Mucosa of descending colon (tissue), 3 donors: ENCODE measurements at regions not wholly inside any gene's neighbourhood (a gene's known extent, or its start where the extent isn't known, plus 50 kb on each side); places are given as distances from the start of the nearest gene placed in this dataset.

Experiments
- ATAC-seq: fragments of 200-7000 bp; cut with Tn5 transposase; one replicate; pipeline ENCODE4 v1.9.1; 2020; ENCODE audit warnings: mild to moderate bottlenecking, moderate library complexity
- DNase-seq, 3 donors: peaks; one replicate each; pipeline ENCODE4 v3.0.0-alpha.2; 2020
- H3K36me3 ChIP-seq: fragments of 200-600 bp; one replicate; pipeline ENCODE4 v1.8.0; 2021; ENCODE audit warnings: low read depth, mild to moderate bottlenecking
- H3K4me1 ChIP-seq: fragments of 200-600 bp; one replicate; pipeline ENCODE4 v1.8.0; 2021; ENCODE audit warnings: low read depth, mild to moderate bottlenecking
- H3K4me3 ChIP-seq: fragments of 200-600 bp; one replicate; pipeline ENCODE4 v1.8.0; 2021; ENCODE audit warnings: mild to moderate bottlenecking
- H3K9me3 ChIP-seq: fragments of 200-600 bp; one replicate; pipeline ENCODE4 v1.8.0; 2021; ENCODE audit warnings: mild to moderate bottlenecking
- CTCF ChIP-seq: fragments of 200-600 bp; IDR thresholded peaks from one replicate; pipeline ENCODE4 v1.8.0; 2022; ENCODE audit warnings: antibody characterized with exemption, mild to moderate bottlenecking
- intact Hi-C, 2 donors: fragments of 100-400 bp; cut with DNase I in 1 of 2; cut with micrococcal nuclease in 1 of 2; formaldehyde crosslinking; loops; one replicate each; pipeline versions ENCODE4 v1.11.0 to v1.11.1; 2022; cut with DNase I, micrococcal nuclease
- donor health status: DM: no; HTN: no; CAD: no; lungs with moderate emphysema.
- donor health status: DM: no; HTN: no; CAD: no.
- donor health status: DM: no; HTN: yes; CAD: no.

DNA sequence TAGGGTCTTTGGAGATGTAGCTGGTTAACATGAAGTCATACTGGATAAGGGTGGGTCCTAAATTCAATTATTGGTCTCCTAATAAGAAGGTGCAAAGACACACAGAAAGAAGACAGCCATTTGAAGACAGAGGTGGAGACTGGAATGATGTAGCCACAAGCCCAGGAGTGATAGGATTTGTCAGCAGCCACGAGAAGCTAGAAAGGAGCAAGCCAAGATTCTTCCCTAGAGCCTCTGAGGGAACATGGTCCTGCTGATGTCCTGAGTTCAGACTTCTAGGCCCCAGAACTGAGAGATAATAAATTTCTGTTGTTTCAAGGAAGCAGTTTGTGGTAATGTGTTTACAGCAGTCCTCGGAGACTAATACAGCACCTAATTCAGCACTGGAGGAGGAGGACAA lies 203.3 kb upstream of the SRRM4 start:
- TF ChIP-seq CTCF = no peak
- DNase-seq = no peak
- Histone ChIP-seq H3K4me3 (no peak overlapping the region), H3K36me3 (no peaks in the 10 kb centered on the region), H3K9me3 (no peaks in the 10 kb centered on the region), H3K4me1 (no peaks in the 10 kb centered on the region)
- intact Hi-C loops = no loop called here
- ATAC-seq = no peak

DNA sequence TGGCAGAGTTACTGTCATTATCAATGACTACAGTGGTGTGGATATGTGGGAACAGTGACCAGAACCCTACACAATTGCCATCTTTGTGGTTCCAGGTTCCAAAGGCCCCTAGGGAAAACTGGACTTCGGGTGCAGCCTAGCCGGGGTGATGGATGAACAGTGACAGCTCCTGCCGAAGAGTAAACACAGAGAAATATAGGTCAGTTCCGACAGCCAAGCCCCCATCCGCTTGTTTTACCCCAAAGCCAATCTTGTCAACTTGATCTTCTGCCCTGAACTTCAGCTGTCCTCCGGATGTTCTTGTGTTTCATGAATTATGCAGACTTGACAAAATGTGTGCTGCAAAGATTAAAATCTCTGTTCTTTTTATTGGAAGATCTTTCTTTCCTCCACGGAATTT lies 200.4 kb upstream of the SRRM4 start:
- H3K4me1 ChIP-seq = no peaks in the 10 kb centered on the region
- ATAC-seq (no peak), DNase-seq (no peak)
- H3K36me3 ChIP-seq = no peaks in the 10 kb centered on the region
- H3K4me3 ChIP-seq = no peak overlapping the region
- H3K9me3 ChIP-seq = no peaks in the 10 kb centered on the region
- intact Hi-C loops = no loop called here
- TF ChIP-seq CTCF = no peak

GRCh38 chr12:118781692-118782091 lies 199.6 kb upstream of the SRRM4 start:
- Histone ChIP-seq H3K4me1 (no peaks in the 10 kb centered on the region), H3K36me3 (no peaks in the 10 kb centered on the region), H3K4me3 (no peak overlapping the region), H3K9me3 (no peaks in the 10 kb centered on the region)
- no peak for TF ChIP-seq CTCF
- intact Hi-C loops = no loop called here
- no peak for DNase-seq
- no peak for ATAC-seq

GRCh38 chr12:118783703-118784102 lies 197.6 kb upstream of the SRRM4 start:
- TF ChIP-seq CTCF = no peak
- Histone ChIP-seq H3K36me3 (no peaks in the 10 kb centered on the region), H3K4me3 (no peak overlapping the region), H3K9me3 (no peaks in the 10 kb centered on the region), H3K4me1 (no peaks in the 10 kb centered on the region)
- ATAC-seq (no peak), DNase-seq (no peak)
- intact Hi-C loops = no loop called here

DNA sequence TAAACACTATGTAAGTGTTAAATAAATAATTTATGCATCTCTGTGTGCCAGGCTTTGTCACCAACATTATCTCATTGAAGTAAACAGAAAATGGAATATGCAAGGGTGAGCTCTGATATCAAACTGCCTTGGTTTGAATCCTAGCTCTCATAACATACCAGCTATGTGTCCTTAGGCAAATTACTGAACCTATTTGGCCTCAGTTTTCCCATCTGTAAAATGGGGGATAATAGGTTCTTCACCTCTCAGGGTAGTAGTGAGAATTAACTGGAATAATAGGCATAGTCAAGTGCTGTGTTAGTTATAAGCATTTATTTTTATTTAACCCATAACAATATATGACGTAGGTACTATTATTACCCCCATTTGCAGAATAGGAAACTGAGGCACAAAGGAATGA lies 190.8 kb upstream of the SRRM4 start:
- H3K36me3 ChIP-seq = no peaks in the 10 kb centered on the region
- no peak for TF ChIP-seq CTCF
- H3K4me1 ChIP-seq = no peaks in the 10 kb centered on the region
- DNase-seq (no peak), ATAC-seq (no peak)
- intact Hi-C loops = no loop called here
- H3K9me3 ChIP-seq = no peaks in the 10 kb centered on the region
- H3K4me3 ChIP-seq = no peak overlapping the region

DNA sequence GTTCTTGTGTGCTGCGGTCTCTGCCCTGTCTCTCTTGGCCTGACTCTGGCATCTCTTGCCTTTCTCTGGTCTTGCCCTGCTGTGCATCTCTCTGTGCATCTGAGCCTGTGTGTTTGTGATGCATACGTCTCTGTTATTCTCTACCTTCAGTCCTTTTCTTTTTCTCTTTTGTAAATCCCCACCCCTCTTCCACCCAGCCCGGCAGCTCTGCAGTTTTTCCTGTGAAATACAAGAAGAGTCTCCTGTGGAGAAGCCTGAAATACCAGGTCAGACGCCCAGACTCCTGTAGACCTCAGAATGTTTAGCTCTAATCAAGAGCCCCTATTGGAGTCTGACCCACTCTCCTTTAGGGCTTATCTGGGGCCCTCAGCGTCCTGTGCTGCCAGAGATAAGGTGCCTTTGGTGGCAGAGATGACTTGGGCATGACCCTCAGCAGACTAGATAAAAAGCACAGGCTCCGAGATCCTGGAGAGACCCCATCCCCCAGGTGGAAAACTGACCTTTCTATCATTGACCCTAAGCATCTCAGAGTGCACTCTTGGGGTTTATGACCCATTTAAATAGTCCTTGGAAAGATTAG lies 167.5 kb upstream of the SRRM4 start:
- no peak for ATAC-seq
- TF ChIP-seq CTCF = no peak
- intact Hi-C loops = no loop called here
- no peak for DNase-seq
- Histone ChIP-seq H3K4me1 (no peaks in the 10 kb centered on the region), H3K4me3 (no peak overlapping the region), H3K9me3 (no peaks in the 10 kb centered on the region), H3K36me3 (no peaks in the 10 kb centered on the region)
